ENCODE measurements at regions not wholly inside any gene's neighbourhood (a gene's known extent, or its start where the extent isn't known, plus 50 kb on each side); places are given as distances from the start of the nearest gene placed in this dataset.

DNA sequence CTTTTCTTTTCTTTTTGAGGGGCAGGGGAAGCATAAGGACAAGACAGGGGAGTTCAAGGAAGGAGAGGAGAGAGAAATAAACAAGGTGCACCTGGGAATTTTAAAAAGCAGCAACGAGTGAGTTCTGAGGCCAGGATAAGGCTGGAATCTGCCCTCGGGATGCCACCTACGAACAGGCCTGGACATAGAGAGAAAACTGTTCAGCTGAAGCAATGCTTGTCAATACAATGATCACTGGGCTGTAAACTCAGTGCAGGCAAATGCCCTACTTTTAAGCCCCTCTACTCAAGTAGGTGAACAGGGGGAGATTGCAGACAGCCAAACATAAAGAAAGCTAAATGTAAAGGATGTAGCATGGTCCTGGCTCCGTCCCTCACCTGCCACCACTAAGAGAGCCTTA, 330.5 kb downstream of the ETAA1 start:
- TF ChIP-seq, protein P1, sequence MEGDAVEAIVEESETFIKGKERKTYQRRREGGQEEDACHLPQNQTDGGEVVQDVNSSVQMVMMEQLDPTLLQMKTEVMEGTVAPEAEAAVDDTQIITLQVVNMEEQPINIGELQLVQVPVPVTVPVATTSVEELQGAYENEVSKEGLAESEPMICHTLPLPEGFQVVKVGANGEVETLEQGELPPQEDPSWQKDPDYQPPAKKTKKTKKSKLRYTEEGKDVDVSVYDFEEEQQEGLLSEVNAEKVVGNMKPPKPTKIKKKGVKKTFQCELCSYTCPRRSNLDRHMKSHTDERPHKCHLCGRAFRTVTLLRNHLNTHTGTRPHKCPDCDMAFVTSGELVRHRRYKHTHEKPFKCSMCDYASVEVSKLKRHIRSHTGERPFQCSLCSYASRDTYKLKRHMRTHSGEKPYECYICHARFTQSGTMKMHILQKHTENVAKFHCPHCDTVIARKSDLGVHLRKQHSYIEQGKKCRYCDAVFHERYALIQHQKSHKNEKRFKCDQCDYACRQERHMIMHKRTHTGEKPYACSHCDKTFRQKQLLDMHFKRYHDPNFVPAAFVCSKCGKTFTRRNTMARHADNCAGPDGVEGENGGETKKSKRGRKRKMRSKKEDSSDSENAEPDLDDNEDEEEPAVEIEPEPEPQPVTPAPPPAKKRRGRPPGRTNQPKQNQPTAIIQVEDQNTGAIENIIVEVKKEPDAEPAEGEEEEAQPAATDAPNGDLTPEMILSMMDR (IDR thresholded peaks at IDR 0.05), result no peak
- TF ChIP-seq, protein P2, sequence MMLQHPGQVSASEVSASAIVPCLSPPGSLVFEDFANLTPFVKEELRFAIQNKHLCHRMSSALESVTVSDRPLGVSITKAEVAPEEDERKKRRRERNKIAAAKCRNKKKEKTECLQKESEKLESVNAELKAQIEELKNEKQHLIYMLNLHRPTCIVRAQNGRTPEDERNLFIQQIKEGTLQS (CRISPR knock-in tag; conservative IDR thresholded peaks at IDR 0.05), result no peak
- TF ChIP-seq ZNF138 (CRISPR knock-in tag; conservative IDR thresholded peaks at IDR 0.05) (no peak), ESRRA (CRISPR knock-in tag; IDR thresholded peaks at IDR 0.05; ENCODE audit: borderline replicate concordance) (no peak), ZNF232 (CRISPR knock-in tag; IDR thresholded peaks at IDR 0.05) (no peak), MYBL2 (CRISPR knock-in tag; IDR thresholded peaks at IDR 0.05) (no peak)
- TF ChIP-seq, protein P3, sequence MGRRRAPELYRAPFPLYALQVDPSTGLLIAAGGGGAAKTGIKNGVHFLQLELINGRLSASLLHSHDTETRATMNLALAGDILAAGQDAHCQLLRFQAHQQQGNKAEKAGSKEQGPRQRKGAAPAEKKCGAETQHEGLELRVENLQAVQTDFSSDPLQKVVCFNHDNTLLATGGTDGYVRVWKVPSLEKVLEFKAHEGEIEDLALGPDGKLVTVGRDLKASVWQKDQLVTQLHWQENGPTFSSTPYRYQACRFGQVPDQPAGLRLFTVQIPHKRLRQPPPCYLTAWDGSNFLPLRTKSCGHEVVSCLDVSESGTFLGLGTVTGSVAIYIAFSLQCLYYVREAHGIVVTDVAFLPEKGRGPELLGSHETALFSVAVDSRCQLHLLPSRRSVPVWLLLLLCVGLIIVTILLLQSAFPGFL (CRISPR knock-in tag; IDR thresholded peaks at IDR 0.05; ENCODE audit: borderline replicate concordance), result no peak
- TF ChIP-seq, protein P4, sequence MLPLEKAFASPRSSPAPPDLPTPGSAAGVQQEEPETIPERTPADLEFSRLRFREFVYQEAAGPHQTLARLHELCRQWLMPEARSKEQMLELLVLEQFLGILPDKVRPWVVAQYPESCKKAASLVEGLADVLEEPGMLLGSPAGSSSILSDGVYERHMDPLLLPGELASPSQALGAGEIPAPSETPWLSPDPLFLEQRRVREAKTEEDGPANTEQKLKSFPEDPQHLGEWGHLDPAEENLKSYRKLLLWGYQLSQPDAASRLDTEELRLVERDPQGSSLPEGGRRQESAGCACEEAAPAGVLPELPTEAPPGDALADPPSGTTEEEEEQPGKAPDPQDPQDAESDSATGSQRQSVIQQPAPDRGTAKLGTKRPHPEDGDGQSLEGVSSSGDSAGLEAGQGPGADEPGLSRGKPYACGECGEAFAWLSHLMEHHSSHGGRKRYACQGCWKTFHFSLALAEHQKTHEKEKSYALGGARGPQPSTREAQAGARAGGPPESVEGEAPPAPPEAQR (CRISPR knock-in tag; IDR thresholded peaks at IDR 0.05), result no peak
